ENCODE measurements at regions not wholly inside any gene's neighbourhood (a gene's known extent, or its start where the extent isn't known, plus 50 kb on each side); places are given as distances from the start of the nearest gene placed in this dataset.

- no peak overlapping the region for H3K4me3 ChIP-seq (ENCODE audit: low read length)
- no peaks in the 10 kb centered on the region for H4K20me1 ChIP-seq (ENCODE audit: insufficient read depth)
- H3K27me3 ChIP-seq (ENCODE audit: insufficient read depth, low read depth, low read length) = no peaks in the 10 kb centered on the region
- H3K9ac ChIP-seq (ENCODE audit: low read length) = no peak overlapping the region
- H3K4me2 ChIP-seq (ENCODE audit: low read length) = no peak overlapping the region
- no peaks in the 10 kb centered on the region for H3K9me2 ChIP-seq (ENCODE audit: insufficient read depth, low read length)
- H2AFZ ChIP-seq (ENCODE audit: low read depth, low read length) = no peak overlapping the region
- TF ChIP-seq, protein P1, sequence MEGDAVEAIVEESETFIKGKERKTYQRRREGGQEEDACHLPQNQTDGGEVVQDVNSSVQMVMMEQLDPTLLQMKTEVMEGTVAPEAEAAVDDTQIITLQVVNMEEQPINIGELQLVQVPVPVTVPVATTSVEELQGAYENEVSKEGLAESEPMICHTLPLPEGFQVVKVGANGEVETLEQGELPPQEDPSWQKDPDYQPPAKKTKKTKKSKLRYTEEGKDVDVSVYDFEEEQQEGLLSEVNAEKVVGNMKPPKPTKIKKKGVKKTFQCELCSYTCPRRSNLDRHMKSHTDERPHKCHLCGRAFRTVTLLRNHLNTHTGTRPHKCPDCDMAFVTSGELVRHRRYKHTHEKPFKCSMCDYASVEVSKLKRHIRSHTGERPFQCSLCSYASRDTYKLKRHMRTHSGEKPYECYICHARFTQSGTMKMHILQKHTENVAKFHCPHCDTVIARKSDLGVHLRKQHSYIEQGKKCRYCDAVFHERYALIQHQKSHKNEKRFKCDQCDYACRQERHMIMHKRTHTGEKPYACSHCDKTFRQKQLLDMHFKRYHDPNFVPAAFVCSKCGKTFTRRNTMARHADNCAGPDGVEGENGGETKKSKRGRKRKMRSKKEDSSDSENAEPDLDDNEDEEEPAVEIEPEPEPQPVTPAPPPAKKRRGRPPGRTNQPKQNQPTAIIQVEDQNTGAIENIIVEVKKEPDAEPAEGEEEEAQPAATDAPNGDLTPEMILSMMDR (IDR thresholded peaks at IDR 0.05; ENCODE audit: poor library complexity, severe bottlenecking) = no peak
- TF ChIP-seq, protein P2, sequence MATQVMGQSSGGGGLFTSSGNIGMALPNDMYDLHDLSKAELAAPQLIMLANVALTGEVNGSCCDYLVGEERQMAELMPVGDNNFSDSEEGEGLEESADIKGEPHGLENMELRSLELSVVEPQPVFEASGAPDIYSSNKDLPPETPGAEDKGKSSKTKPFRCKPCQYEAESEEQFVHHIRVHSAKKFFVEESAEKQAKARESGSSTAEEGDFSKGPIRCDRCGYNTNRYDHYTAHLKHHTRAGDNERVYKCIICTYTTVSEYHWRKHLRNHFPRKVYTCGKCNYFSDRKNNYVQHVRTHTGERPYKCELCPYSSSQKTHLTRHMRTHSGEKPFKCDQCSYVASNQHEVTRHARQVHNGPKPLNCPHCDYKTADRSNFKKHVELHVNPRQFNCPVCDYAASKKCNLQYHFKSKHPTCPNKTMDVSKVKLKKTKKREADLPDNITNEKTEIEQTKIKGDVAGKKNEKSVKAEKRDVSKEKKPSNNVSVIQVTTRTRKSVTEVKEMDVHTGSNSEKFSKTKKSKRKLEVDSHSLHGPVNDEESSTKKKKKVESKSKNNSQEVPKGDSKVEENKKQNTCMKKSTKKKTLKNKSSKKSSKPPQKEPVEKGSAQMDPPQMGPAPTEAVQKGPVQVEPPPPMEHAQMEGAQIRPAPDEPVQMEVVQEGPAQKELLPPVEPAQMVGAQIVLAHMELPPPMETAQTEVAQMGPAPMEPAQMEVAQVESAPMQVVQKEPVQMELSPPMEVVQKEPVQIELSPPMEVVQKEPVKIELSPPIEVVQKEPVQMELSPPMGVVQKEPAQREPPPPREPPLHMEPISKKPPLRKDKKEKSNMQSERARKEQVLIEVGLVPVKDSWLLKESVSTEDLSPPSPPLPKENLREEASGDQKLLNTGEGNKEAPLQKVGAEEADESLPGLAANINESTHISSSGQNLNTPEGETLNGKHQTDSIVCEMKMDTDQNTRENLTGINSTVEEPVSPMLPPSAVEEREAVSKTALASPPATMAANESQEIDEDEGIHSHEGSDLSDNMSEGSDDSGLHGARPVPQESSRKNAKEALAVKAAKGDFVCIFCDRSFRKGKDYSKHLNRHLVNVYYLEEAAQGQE (IDR thresholded peaks at IDR 0.05; ENCODE audit: borderline replicate concordance) = no peak
- TF ChIP-seq SMC3 (conservative IDR thresholded peaks at IDR 0.05; ENCODE audit: poor library complexity) = no peak
- no peak for TF ChIP-seq EP300 (conservative IDR thresholded peaks at IDR 0.05; ENCODE audit: poor library complexity, severe bottlenecking)
- TF ChIP-seq POLR2AphosphoS5 (IDR thresholded peaks at IDR 0.05) = no peak
- no peak overlapping the region for H3K27ac ChIP-seq (ENCODE audit: low read length)
- H3K9me3 ChIP-seq (ENCODE audit: low read length) = no peaks in the 10 kb centered on the region
- no peaks in the 10 kb centered on the region for H3K36me3 ChIP-seq (ENCODE audit: insufficient read depth, low read length)
- H3F3A ChIP-seq (ENCODE audit: insufficient read depth, low read length, poor library complexity, severe bottlenecking) = no peaks in the 10 kb centered on the region
- no peaks in the 10 kb centered on the region for H3K79me2 ChIP-seq (replicated peaks; ENCODE audit: insufficient read depth, low read length)
Measured at GRCh38 chr3:70550723-70551319, 238.4 kb upstream of the MDFIC2 start.

GRCh38 chr3:70546679-70547078 is 234.2 kb upstream of the MDFIC2 start:
- TF ChIP-seq, protein P2 (IDR thresholded peaks at IDR 0.05; ENCODE audit: borderline replicate concordance) = no peak
- TF ChIP-seq, protein P1 (IDR thresholded peaks at IDR 0.05; ENCODE audit: poor library complexity, severe bottlenecking) = no peak
- TF ChIP-seq POLR2AphosphoS5 (IDR thresholded peaks at IDR 0.05) = no peak
- TF ChIP-seq EP300 (conservative IDR thresholded peaks at IDR 0.05; ENCODE audit: poor library complexity, severe bottlenecking) = no peak
- no peak for TF ChIP-seq TAF1 (IDR thresholded peaks at IDR 0.05; ENCODE audit: low read depth)
- TF ChIP-seq SMC3 (conservative IDR thresholded peaks at IDR 0.05; ENCODE audit: poor library complexity) = no peak
- no peak for TF ChIP-seq MXI1 (conservative IDR thresholded peaks at IDR 0.05; ENCODE audit: poor library complexity, severe bottlenecking)
- TF ChIP-seq EZH2 (IDR thresholded peaks at IDR 0.05; ENCODE audit: borderline replicate concordance, insufficient read depth, low read length, poor library complexity, severe bottlenecking) = no peak
- TF ChIP-seq RAD21 (conservative IDR thresholded peaks at IDR 0.05) = no peak
- no peaks in the 10 kb centered on the region for H3K79me2 ChIP-seq (replicated peaks; ENCODE audit: insufficient read depth, low read length)
- H3K4me3 ChIP-seq (ENCODE audit: low read length) = no peak overlapping the region
- H4K20me1 ChIP-seq (ENCODE audit: insufficient read depth) = no peaks in the 10 kb centered on the region
- no peak overlapping the region for H2AFZ ChIP-seq (ENCODE audit: low read depth, low read length)
- H3K9ac ChIP-seq (ENCODE audit: low read length) = no peak overlapping the region
- H3F3A ChIP-seq (ENCODE audit: insufficient read depth, low read length, poor library complexity, severe bottlenecking) = no peaks in the 10 kb centered on the region
- H3K9me3 ChIP-seq (ENCODE audit: low read length) = no peaks in the 10 kb centered on the region
- H3K36me3 ChIP-seq (ENCODE audit: insufficient read depth, low read length) = no peaks in the 10 kb centered on the region
- H3K27ac ChIP-seq (ENCODE audit: low read length) = no peak overlapping the region
- H3K27me3 ChIP-seq (ENCODE audit: insufficient read depth, low read depth, low read length) = no peaks in the 10 kb centered on the region
- no peak overlapping the region for H3K4me2 ChIP-seq (ENCODE audit: low read length)
- no peaks in the 10 kb centered on the region for H3K9me2 ChIP-seq (ENCODE audit: insufficient read depth, low read length)

Data from neural cell (in vitro differentiated cells).